T-cell (primary cell): ENCODE measurements at regions not wholly inside any gene's neighbourhood (a gene's known extent, or its start where the extent isn't known, plus 50 kb on each side); places are given as distances from the start of the nearest gene placed in this dataset.
"Not testable (repeated sequence)": the region's sequence is repeated elsewhere in the genome, so short reads cannot be mapped to it uniquely, and the experiment has no call there.

Experiments used
- ATAC-seq, 4 experiments: fragments of 200-7000 bp in 3 of 4; fragments of 150-1000 bp in 1 of 4; cut with Tn5 transposase; replicated peaks in 1 of 4; 1 replicate in 3 of 4; 2 replicates in 1 of 4; pipeline ENCODE4 v1.10.0; 2021; ENCODE audit warnings: moderate library complexity in 3 of 4, mild to moderate bottlenecking in 2 of 4, moderate number of reproducible peaks in 1 of 4
- CTCF ChIA-PET, 2 donors: fragments of 300-600 bp; sonication (Branson Sonifier 250); formaldehyde crosslinking; loops; one replicate each; lab custom pipeline; 2022; ENCODE audit warnings: antibody characterized with exemption in 2 of 2; lab: Charles Lee
- POLR2A ChIA-PET, 2 donors: fragments of 300-600 bp; sonication (Branson Sonifier 250); formaldehyde crosslinking; loops; one replicate each; lab custom pipeline; 2022; ENCODE audit warnings: antibody characterized with exemption in 2 of 2; lab: Charles Lee
- DNase-seq, 35 experiments: peaks; one replicate each; pipeline versions ENCODE4 v3.0.0 to v3.0.0-alpha.2; 2013 to 2023
- H3K27ac ChIP-seq: one replicate; pipeline ENCODE4 v1.5.1; 2013; ENCODE audit warnings: low read length
- H3K27me3 ChIP-seq, 2 experiments: replicated peaks in 1 of 2; 1 replicate in 1 of 2; 2 replicates in 1 of 2; pipeline versions ENCODE4 v1.6.1 to v1.7.0; 2013; ENCODE audit warnings: low read length in 1 of 2, mixed read lengths in 1 of 2; ENCODE audit not compliant: control insufficient read depth in 2 of 2, insufficient read depth in 2 of 2; ENCODE audit errors: extremely low read depth in 1 of 2
- H3K36me3 ChIP-seq, 2 donors: 1 replicate in 1 of 2; 2 replicates in 1 of 2; pipeline versions ENCODE4 v1.6.1 to v1.7.0; 2013; ENCODE audit warnings: low read length in 1 of 2; ENCODE audit not compliant: control insufficient read depth in 2 of 2, insufficient read depth in 1 of 2; ENCODE audit errors: extremely low read depth in 1 of 2
- H3K4me1 ChIP-seq, 2 experiments: 1 replicate in 1 of 2; 2 replicates in 1 of 2; pipeline versions ENCODE4 v1.6.1 to v1.7.0; 2013; ENCODE audit warnings: low read length in 2 of 2, mixed read lengths in 1 of 2; ENCODE audit not compliant: insufficient read depth in 2 of 2, control insufficient read depth in 1 of 2; ENCODE audit errors: extremely low read depth in 1 of 2
- H3K4me3 ChIP-seq, 2 donors: 1 replicate in 1 of 2; 2 replicates in 1 of 2; pipeline versions ENCODE4 v1.5.1 to v1.7.0; 2013; ENCODE audit warnings: mild to moderate bottlenecking in 2 of 2, low read length in 1 of 2, moderate library complexity in 1 of 2; ENCODE audit not compliant: control insufficient read depth in 1 of 2; ENCODE audit errors: extremely low read depth in 1 of 2
- H3K9me3 ChIP-seq: 2 replicates; pipeline ENCODE4 v1.7.0; 2013
- H3K27ac Mint-ChIP-seq, 2 donors: one replicate each; pipeline ENCODE4 v1.8.0; 2020 to 2021; ENCODE audit warnings: mild to moderate bottlenecking in 2 of 2, mixed read lengths in 2 of 2
- H3K27me3 Mint-ChIP-seq, 2 donors: one replicate each; pipeline ENCODE4 v1.8.0; 2021 to 2022; ENCODE audit warnings: mixed read lengths in 2 of 2
- H3K36me3 Mint-ChIP-seq: one replicate; pipeline ENCODE4 v1.8.0; 2021; ENCODE audit warnings: mixed read lengths
- H3K4me1 Mint-ChIP-seq, 3 donors: one replicate each; pipeline ENCODE4 v1.8.0; 2020 to 2022; ENCODE audit warnings: mixed read lengths in 3 of 3, mild to moderate bottlenecking in 1 of 3
- H3K4me3 Mint-ChIP-seq, 3 donors: one replicate each; pipeline ENCODE4 v1.8.0; 2020 to 2022; ENCODE audit warnings: mild to moderate bottlenecking in 3 of 3, mixed read lengths in 3 of 3, moderate library complexity in 3 of 3
- H3K9me3 Mint-ChIP-seq, 3 donors: one replicate each; pipeline ENCODE4 v1.8.0; 2020 to 2022; ENCODE audit warnings: mixed read lengths in 3 of 3
- WGBS: methylation state at CpG from one replicate; pipeline ENCODE4 v1.1.5; 2013; ENCODE audit warnings: missing lambda C conversion rate; ENCODE audit not compliant: insufficient coverage; 5-methylcytosine and 5-hydroxymethylcytosine counted together

DNA sequence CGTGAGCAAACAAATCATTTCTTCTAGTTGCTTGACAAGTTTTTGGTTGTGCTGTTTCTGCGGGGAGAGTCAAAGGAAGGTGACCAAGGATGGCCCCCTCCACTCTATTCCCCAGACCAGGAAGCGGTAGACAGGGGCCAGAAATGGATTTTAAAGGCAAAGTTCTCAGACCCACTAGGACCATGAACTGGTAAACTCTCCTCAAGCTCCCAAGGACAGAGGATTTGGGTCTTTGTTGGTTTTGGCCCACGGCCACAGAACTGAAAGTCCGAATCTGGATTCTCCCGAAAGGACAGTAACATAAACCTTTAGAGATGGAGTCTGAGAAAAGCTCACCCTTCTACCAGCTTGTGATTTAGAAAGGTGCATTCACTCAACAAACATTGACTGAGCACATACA is 85.9 kb upstream of the C2CD4B start:
- ChIA-PET POLR2A (no interaction called here), CTCF (no interaction called here)
- ATAC-seq, result no peak
- DNase-seq, result no peak
- Mint-ChIP-seq H3K27ac (no peak overlapping the region), H3K4me1 (peaks cover 0 to 2% (median 0%) of the 10 kb centered on the region in 3 donors), H3K27me3 (peaks cover 20 to 23% of the 10 kb centered on the region in 2 donors), H3K9me3 (no peaks in the 10 kb centered on the region), H3K4me3 (no peak overlapping the region), H3K36me3 (no peaks in the 10 kb centered on the region)
- Histone ChIP-seq H3K27me3 (peaks cover 0 to 30% of the 10 kb centered on the region in 2 experiments), H3K4me1 (no peaks in the 10 kb centered on the region), H3K36me3 (no peaks in the 10 kb centered on the region), H3K9me3 (no peaks in the 10 kb centered on the region), H3K4me3 (no peak overlapping the region), H3K27ac (no peak overlapping the region)
- WGBS, result no CpG with 5 or more reads among the region's 6 CpGs

GRCh38 chr15:62253294-62253693 is 88.2 kb upstream of the C2CD4B start:
- Mint-ChIP-seq H3K4me3 (no peak overlapping the region), H3K9me3 (no peaks in the 10 kb centered on the region), H3K27ac (no peak overlapping the region), H3K36me3 (no peaks in the 10 kb centered on the region), H3K4me1 (peaks cover 0 to 2% (median 0%) of the 10 kb centered on the region in 3 donors), H3K27me3 (peaks cover 15 to 23% of the 10 kb centered on the region in 2 donors)
- ATAC-seq (no peak), DNase-seq (no peak)
- Histone ChIP-seq H3K4me1 (no peaks in the 10 kb centered on the region), H3K4me3 (no peak overlapping the region), H3K27ac (no peak overlapping the region), H3K9me3 (no peaks in the 10 kb centered on the region), H3K36me3 (no peaks in the 10 kb centered on the region), H3K27me3 (peaks cover 0 to 25% of the 10 kb centered on the region in 2 experiments)
- CTCF ChIA-PET, result interaction anchor here in 1 of 2 donors (0.6 kb wide), 1 partner anchor 124 kb away, joined by 3 read pairs; no protein-coding TSS in a partner anchor
- 76% methylated on average over 4 of the region's 5 CpGs for WGBS
- POLR2A ChIA-PET, result no interaction called here

DNA sequence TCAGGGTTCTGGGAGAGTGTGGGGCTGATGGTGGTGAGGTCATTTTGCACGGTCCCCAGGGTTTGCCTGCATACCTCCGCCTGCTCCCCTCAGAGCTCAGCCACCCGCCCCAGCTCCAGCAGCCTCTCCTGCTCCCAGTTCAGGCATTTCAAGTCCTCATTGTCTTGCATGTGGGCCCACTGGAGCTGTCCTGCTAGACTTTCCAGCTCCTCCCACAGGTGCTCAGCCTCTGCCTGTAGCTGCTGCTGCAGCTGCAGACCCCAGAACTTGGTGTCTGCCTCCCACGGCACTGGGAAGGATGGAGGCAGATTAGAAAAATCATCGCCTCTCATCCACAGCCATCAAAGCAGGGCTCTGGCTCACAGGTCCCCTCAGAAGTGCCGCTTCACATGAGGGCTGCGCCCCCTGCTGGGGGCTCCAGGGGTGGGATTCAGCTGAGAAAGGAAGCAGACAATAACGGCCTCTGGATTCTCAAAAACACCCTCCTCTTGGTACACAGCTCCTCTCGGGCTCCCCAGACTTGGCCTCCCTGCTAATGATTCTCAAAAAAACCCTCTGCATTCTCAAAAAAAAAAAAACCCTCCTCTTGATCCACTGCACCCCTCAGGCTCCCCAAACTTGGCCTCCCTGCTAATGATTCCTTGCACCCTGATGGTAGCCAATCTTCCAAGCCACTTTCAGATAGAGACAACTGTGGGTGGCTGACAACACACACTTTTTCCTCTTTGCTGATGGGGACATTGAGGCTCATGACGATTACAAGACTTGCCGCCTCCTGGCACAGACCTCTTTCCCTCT is 89.3 kb upstream of the C2CD4B start:
- peaks cover 0 to 2% (median 0%) of the 10 kb centered on the region in 3 donors for H3K4me1 Mint-ChIP-seq
- POLR2A ChIA-PET, result interaction anchor here in 1 of 2 donors (0.7 kb wide), 1 partner anchor 35 kb away, joined by 3 read pairs; no protein-coding TSS in a partner anchor
- Histone ChIP-seq H3K27ac (no peak overlapping the region), H3K9me3 (no peaks in the 10 kb centered on the region), H3K4me3 (no peak overlapping the region), H3K27me3 (peaks cover 0 to 25% of the 10 kb centered on the region in 2 experiments), H3K4me1 (no peaks in the 10 kb centered on the region), H3K36me3 (no peaks in the 10 kb centered on the region)
- H3K36me3 Mint-ChIP-seq, result no peaks in the 10 kb centered on the region
- CTCF ChIA-PET, result interaction anchor here (0.6 to 0.7 kb wide), 3 partner anchors 123 to 235 kb away, joined by 3 read pairs; no protein-coding TSS in a partner anchor
- H3K27ac Mint-ChIP-seq, result no peak overlapping the region
- H3K4me3 Mint-ChIP-seq, result no peak overlapping the region
- DNase-seq (peak in 34 of 35 experiments; percentile 8 to 63 (median 37)), ATAC-seq (peak in 1 of 4 experiments; percentile 44)
- peaks cover 15 to 23% of the 10 kb centered on the region in 2 donors for H3K27me3 Mint-ChIP-seq
- no peaks in the 10 kb centered on the region for H3K9me3 Mint-ChIP-seq
- 35% methylated on average over 8 of the region's 11 CpGs for WGBS

DNA sequence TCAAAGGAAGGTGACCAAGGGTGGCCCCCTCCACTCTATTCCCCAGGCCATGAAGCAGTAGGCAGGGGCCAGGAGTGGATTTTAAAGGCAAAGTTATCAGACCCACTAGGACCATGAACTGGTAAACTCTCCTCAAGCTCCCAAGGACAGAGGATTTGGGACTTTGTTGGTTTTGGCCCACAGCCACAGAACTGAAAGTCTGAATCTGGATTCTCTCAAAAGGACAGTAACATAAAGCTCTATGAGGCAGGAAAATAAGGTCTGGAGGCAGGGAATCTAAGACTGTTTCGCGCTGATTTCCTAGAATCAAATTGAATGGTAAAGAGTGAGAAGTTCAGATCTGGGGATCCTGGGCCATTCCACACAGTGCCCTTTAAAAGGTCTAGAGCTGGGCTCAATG is 91.3 kb upstream of the C2CD4B start:
- DNase-seq, CTCF ChIA-PET, H3K36me3 Mint-ChIP-seq, H3K4me3 Mint-ChIP-seq, H3K27ac ChIP-seq, H3K4me1 Mint-ChIP-seq, H3K27ac Mint-ChIP-seq, H3K4me3 ChIP-seq, H3K9me3 ChIP-seq, H3K4me1 ChIP-seq, POLR2A ChIA-PET, H3K9me3 Mint-ChIP-seq, H3K36me3 ChIP-seq, ATAC-seq: not testable (repeated sequence)
- 100% methylated on average over 1 of the region's 2 CpGs for WGBS
- H3K27me3 ChIP-seq, result peaks cover 0 to 31% of the 10 kb centered on the region in 2 experiments
- peaks cover 15 to 23% of the 10 kb centered on the region in 2 donors for H3K27me3 Mint-ChIP-seq

- Mint-ChIP-seq H3K9me3 (peaks cover 11 to 19% (median 13%) of the 10 kb centered on the region in 3 donors), H3K27ac (no peak overlapping the region), H3K36me3 (peaks cover 3% of the 10 kb centered on the region), H3K4me1 (peaks cover 0 to 2% (median 0%) of the 10 kb centered on the region in 3 donors), H3K4me3 (no peak overlapping the region), H3K27me3 (peaks cover 15% of the 10 kb centered on the region in 2 donors)
- Histone ChIP-seq H3K36me3 (no peaks in the 10 kb centered on the region), H3K27me3 (peaks cover 0 to 28% of the 10 kb centered on the region in 2 experiments), H3K4me3 (no peak overlapping the region), H3K9me3 (no peaks in the 10 kb centered on the region), H3K4me1 (no peaks in the 10 kb centered on the region), H3K27ac (no peak overlapping the region)
- 71% methylated on average over 1 of the region's 5 CpGs for WGBS
- ChIA-PET CTCF (no interaction called here), POLR2A (no interaction called here)
- ATAC-seq (no peak), DNase-seq (no peak)
Observed at GRCh38 chr15:62257996-62258521, 93.0 kb upstream of the C2CD4B start.

DNA sequence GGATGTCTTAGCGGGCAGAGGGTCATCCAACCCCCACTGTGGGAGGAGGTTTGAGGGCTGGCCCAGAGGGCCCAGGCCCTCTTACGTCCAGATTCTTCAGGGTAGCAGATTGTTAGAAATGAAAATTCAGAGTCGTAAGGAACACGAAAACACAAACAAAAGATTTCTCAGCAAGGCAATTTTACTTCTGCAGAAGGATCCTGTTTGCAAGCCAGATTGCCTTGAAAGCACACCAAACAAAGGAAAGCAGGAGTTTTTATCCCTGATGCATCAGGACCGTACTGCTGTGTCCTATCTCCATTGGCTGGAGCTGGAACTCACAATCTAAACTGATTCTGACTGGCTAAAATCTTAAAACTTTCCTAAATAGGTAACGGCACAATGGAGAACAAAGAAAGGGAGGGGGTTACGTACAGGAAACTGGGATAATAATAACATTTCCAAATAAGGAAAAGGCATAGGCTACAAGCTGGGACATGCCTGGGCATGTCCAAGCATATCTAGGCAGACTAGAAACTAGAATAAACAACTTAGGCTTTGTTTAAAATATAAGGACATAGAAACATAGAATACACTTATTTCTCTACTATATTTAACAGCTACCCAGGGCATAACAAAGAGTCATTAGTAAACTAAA is 97.3 kb upstream of the C2CD4B start:
- H3K9me3 Mint-ChIP-seq, result peaks cover 16 to 31% (median 18%) of the 10 kb centered on the region in 3 donors
- ChIA-PET POLR2A (no interaction called here), CTCF (no interaction called here)
- 76% methylated on average over 2 of the region's 7 CpGs for WGBS
- H3K9me3 ChIP-seq, result no peaks in the 10 kb centered on the region
- no peak overlapping the region for H3K27ac ChIP-seq
- no peak overlapping the region for H3K27ac Mint-ChIP-seq
- H3K4me3 ChIP-seq, result no peak overlapping the region
- no peak overlapping the region for H3K4me3 Mint-ChIP-seq
- H3K27me3 Mint-ChIP-seq, result peaks cover 5 to 7% of the 10 kb centered on the region in 2 donors
- no peak for DNase-seq
- ATAC-seq, result no peak
- H3K27me3 ChIP-seq, result peaks cover 0 to 9% of the 10 kb centered on the region in 2 experiments
- H3K4me1 Mint-ChIP-seq, result no peaks in the 10 kb centered on the region
- peaks cover 3% of the 10 kb centered on the region for H3K36me3 Mint-ChIP-seq
- no peaks in the 10 kb centered on the region for H3K4me1 ChIP-seq
- H3K36me3 ChIP-seq, result no peaks in the 10 kb centered on the region
